Keratinocyte (primary cell): ENCODE measurements at regions not wholly inside any gene's neighbourhood (a gene's known extent, or its start where the extent isn't known, plus 50 kb on each side); places are given as distances from the start of the nearest gene placed in this dataset.

Source experiments
- DNase-seq: peaks from one replicate; pipeline ENCODE4 v3.0.0-alpha.2; 2011; ENCODE audit warnings: low read depth, missing footprints, low spot score
- FAIRE-seq: peaks from 2 replicates; lab custom pipeline; 2011; peaks lifted over from hg19 to GRCh38; lab: Jason Lieb, UNC
- H2AFZ ChIP-seq: 2 replicates; pipeline ENCODE4 v1.6.0; 2012; ENCODE audit warnings: low read length, control low read depth, inconsistent platforms; ENCODE audit not compliant: control insufficient read depth
- H3K27ac ChIP-seq: 2 replicates; pipeline ENCODE4 v1.5.1; 2011; ENCODE audit warnings: low read length; ENCODE audit not compliant: control insufficient read depth, insufficient read depth
- H3K27me3 ChIP-seq: 3 replicates; pipeline ENCODE4 v1.6.0; 2011; ENCODE audit warnings: low read length; ENCODE audit not compliant: control insufficient read depth, insufficient read depth; ENCODE audit errors: extremely low read depth
- H3K36me3 ChIP-seq, 2 experiments: 2 replicates in 1 of 2; 3 replicates in 1 of 2; pipeline ENCODE4 v1.5.1; 2011; ENCODE audit warnings: low read length in 2 of 2, mild to moderate bottlenecking in 1 of 2; ENCODE audit not compliant: control insufficient read depth in 2 of 2, insufficient read depth in 2 of 2; ENCODE audit errors: extremely low read depth in 1 of 2
- H3K4me1 ChIP-seq: 3 replicates; pipeline ENCODE4 v1.5.1; 2011; ENCODE audit warnings: low read length; ENCODE audit not compliant: control insufficient read depth, insufficient read depth; ENCODE audit errors: extremely low read depth
- H3K4me2 ChIP-seq: 3 replicates; pipeline ENCODE4 v1.6.0; 2011; ENCODE audit warnings: low read depth, low read length; ENCODE audit not compliant: control insufficient read depth, insufficient read depth; ENCODE audit errors: extremely low read depth
- H3K4me3 ChIP-seq, 3 experiments: fragments of 200-600 bp in 1 of 3; sonication (generic) in 1 of 3; 2 replicates in 2 of 3; 3 replicates in 1 of 3; pipeline ENCODE4 v1.5.1; 2011 to 2016; ENCODE audit warnings: low read length in 3 of 3, mild to moderate bottlenecking in 3 of 3, control low read depth in 2 of 3, inconsistent platforms in 1 of 3, low read depth in 1 of 3, mixed read lengths in 1 of 3, mixed run types in 1 of 3, moderate library complexity in 1 of 3; ENCODE audit not compliant: control insufficient read depth in 2 of 3, insufficient read depth in 2 of 3; ENCODE audit errors: extremely low read depth in 1 of 3
- H3K79me2 ChIP-seq: 2 replicates; pipeline ENCODE4 v1.6.0; 2012; ENCODE audit warnings: low read length; ENCODE audit not compliant: control insufficient read depth, insufficient read depth
- H3K9ac ChIP-seq: 3 replicates; pipeline ENCODE4 v1.6.0; 2011; ENCODE audit warnings: low read length; ENCODE audit not compliant: control insufficient read depth, insufficient read depth; ENCODE audit errors: extremely low read depth
- H3K9me1 ChIP-seq: 3 replicates; pipeline ENCODE4 v1.6.0; 2011; ENCODE audit warnings: low read length; ENCODE audit not compliant: control insufficient read depth, insufficient read depth; ENCODE audit errors: extremely low read depth
- H3K9me3 ChIP-seq: 2 replicates; pipeline ENCODE4 v1.5.1; 2012; ENCODE audit warnings: low read depth, low read length; ENCODE audit not compliant: control insufficient read depth
- H4K20me1 ChIP-seq: 3 replicates; pipeline ENCODE4 v1.6.0; 2011; ENCODE audit warnings: low read length; ENCODE audit not compliant: control insufficient read depth, insufficient read depth; ENCODE audit errors: extremely low read depth
- EZH2 ChIP-seq: IDR thresholded peaks from one replicate; pipeline ENCODE4 v1.6.1; 2012; ENCODE audit warnings: inconsistent platforms, mild to moderate bottlenecking, low read length, moderate library complexity
- dilution Hi-C: fragments of 300-500 bp; cut with MboI; formaldehyde crosslinking; loops from one replicate; pipeline ENCODE4 v1.7.0; 2020; ENCODE audit warnings: low sequenced_read_pairs; ENCODE audit not compliant: extremely low pct_ligation_motif_present
- TF ChIP-seq, protein P1 (sequence below), 3 experiments: IDR thresholded peaks in 1 of 3; conservative IDR thresholded peaks in 1 of 3; optimal IDR thresholded peaks in 1 of 3; 2 replicates in 2 of 3; 3 replicates in 1 of 3; pipeline versions ENCODE3 to v1.5.1; 2011; ENCODE audit warnings: low read length in 3 of 3, mild to moderate bottlenecking in 3 of 3, moderate library complexity in 2 of 3, control low read depth in 1 of 3, inconsistent platforms in 1 of 3; ENCODE audit not compliant: insufficient read depth in 2 of 3; ENCODE audit errors: extremely low read depth in 1 of 3

DNA sequence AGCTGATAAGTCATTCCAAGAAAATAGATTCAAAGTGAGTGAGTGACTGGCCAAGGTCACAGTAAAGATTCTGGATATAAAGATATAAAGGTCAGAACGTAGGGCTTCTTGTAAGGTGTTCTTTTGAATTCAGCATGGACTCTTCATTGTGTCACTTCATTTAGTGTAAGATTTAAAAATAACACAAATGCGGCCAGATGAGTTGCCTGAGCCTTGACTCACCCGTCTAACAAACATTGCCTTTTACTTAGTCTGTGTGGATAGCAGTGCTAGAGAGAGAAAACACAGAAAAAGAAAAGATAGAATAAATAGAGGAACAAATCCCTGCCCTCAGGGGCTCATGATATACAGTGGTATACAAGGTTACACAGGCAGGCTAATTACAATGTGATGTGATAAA lies 223.4 kb downstream of the PLPP3 start:
- Histone ChIP-seq H3K4me3 (no peak overlapping the region), H3K27me3 (no peaks in the 10 kb centered on the region), H2AFZ (no peak overlapping the region), H3K79me2 (no peaks in the 10 kb centered on the region), H3K9me3 (no peaks in the 10 kb centered on the region), H3K9ac (no peak overlapping the region), H3K9me1 (no peaks in the 10 kb centered on the region), H3K27ac (no peak overlapping the region), H3K4me1 (no peaks in the 10 kb centered on the region), H3K36me3 (no peaks in the 10 kb centered on the region), H4K20me1 (no peaks in the 10 kb centered on the region), H3K4me2 (no peak overlapping the region)
- FAIRE-seq (no peak), DNase-seq (no peak)
- dilution Hi-C loops, result no loop called here
- no peak for TF ChIP-seq EZH2
- TF ChIP-seq, protein P1, sequence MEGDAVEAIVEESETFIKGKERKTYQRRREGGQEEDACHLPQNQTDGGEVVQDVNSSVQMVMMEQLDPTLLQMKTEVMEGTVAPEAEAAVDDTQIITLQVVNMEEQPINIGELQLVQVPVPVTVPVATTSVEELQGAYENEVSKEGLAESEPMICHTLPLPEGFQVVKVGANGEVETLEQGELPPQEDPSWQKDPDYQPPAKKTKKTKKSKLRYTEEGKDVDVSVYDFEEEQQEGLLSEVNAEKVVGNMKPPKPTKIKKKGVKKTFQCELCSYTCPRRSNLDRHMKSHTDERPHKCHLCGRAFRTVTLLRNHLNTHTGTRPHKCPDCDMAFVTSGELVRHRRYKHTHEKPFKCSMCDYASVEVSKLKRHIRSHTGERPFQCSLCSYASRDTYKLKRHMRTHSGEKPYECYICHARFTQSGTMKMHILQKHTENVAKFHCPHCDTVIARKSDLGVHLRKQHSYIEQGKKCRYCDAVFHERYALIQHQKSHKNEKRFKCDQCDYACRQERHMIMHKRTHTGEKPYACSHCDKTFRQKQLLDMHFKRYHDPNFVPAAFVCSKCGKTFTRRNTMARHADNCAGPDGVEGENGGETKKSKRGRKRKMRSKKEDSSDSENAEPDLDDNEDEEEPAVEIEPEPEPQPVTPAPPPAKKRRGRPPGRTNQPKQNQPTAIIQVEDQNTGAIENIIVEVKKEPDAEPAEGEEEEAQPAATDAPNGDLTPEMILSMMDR (optimal IDR thresholded peaks at IDR 0.05 in 1 of 3, IDR thresholded peaks at IDR 0.05 in 1 of 3, conservative IDR thresholded peaks at IDR 0.05 in 1 of 3; ENCODE audit: extremely low read depth in 1 of 3, insufficient read depth in 2 of 3, low read length in 3 of 3), result no peak

DNA sequence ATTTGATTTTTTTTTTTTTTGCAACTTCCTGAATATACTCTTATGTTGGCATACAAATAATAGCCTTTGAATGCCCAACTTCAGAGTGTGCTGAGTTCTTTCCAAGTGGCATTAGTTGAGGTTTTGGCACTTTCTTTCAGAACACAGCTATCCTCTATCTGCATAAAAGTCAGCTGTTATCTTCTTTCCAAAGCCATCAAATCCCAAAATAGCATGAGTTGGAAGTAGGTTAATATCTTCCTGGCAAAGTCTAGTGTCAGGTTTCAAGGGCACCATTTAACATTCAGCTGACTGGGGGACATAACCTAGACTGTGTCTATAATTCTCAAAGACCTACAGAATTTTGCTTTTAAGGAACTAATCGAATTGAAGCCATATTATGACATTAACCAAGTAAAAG lies 223.9 kb downstream of the PLPP3 start:
- no peaks in the 10 kb centered on the region for H3K27me3 ChIP-seq
- H3K27ac ChIP-seq, result no peak overlapping the region
- no peak overlapping the region for H3K9ac ChIP-seq
- dilution Hi-C loops, result no loop called here
- H3K4me3 ChIP-seq, result no peak overlapping the region
- no peaks in the 10 kb centered on the region for H4K20me1 ChIP-seq
- no peak overlapping the region for H3K4me2 ChIP-seq
- no peak for TF ChIP-seq EZH2
- TF ChIP-seq, protein P1 (optimal IDR thresholded peaks at IDR 0.05 in 1 of 3, IDR thresholded peaks at IDR 0.05 in 1 of 3, conservative IDR thresholded peaks at IDR 0.05 in 1 of 3; ENCODE audit: extremely low read depth in 1 of 3, insufficient read depth in 2 of 3, low read length in 3 of 3), result no peak
- no peak for FAIRE-seq
- no peak for DNase-seq
- H3K9me3 ChIP-seq, result no peaks in the 10 kb centered on the region
- H2AFZ ChIP-seq, result no peak overlapping the region
- no peaks in the 10 kb centered on the region for H3K4me1 ChIP-seq
- H3K9me1 ChIP-seq, result no peaks in the 10 kb centered on the region
- H3K36me3 ChIP-seq, result no peaks in the 10 kb centered on the region
- H3K79me2 ChIP-seq, result no peaks in the 10 kb centered on the region
